ENCODE measurements at regions not wholly inside any gene's neighbourhood (a gene's known extent, or its start where the extent isn't known, plus 50 kb on each side); places are given as distances from the start of the nearest gene placed in this dataset.

DNA sequence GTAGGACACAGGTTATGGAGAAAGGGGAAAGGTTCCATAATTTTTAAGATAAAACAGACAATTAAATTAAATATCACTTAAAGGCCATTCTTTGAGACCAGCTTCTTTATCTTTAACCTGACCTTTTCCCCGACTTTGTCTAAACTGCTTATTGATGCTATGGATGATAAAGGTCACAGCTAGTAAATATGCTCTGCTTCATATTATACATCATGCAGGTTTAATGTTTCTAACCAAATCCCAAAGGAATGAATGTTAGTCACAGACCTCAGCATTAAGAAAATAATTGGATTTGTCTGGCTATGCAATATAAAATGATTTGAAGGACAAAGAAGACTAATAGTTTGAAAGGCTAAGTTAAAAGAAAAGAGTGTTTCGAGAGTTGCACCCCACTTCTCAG, 147.6 kb downstream of the ST8SIA4 start:
- TF ChIP-seq CTCF (IDR thresholded peaks at IDR 0.05; ENCODE audit: insufficient read depth, low read depth, low read length) (no peak), EZH2 (IDR thresholded peaks at IDR 0.05; ENCODE audit: insufficient read depth, low read length) (no peak)
